Esophagus squamous epithelium (tissue), 4 donors: ENCODE measurements at regions not wholly inside any gene's neighbourhood (a gene's known extent, or its start where the extent isn't known, plus 50 kb on each side); places are given as distances from the start of the nearest gene placed in this dataset.

ENCODE experiments used
- CTCF ChIP-seq, 6 experiments: fragments of 450-650 bp in 4 of 6; fragments of 200-600 bp in 2 of 6; sonication (generic) in 2 of 6; IDR thresholded peaks; one replicate each; pipeline ENCODE4 v1.5.1; 2016 to 2019; ENCODE audit warnings: antibody characterized with exemption in 6 of 6, mild to moderate bottlenecking in 4 of 6, moderate library complexity in 4 of 6
- POLR2A ChIP-seq, 4 donors: fragments of 450-650 bp; IDR thresholded peaks; one replicate each; pipeline ENCODE4 v1.6.1; 2017; ENCODE audit warnings: antibody characterized with exemption in 4 of 4, mild to moderate bottlenecking in 4 of 4, moderate library complexity in 3 of 4

- TF ChIP-seq CTCF (IDR thresholded peaks at IDR 0.05) (no peak), POLR2A (IDR thresholded peaks at IDR 0.05) (no peak)
Measured at GRCh38 chr11:129249923-129250322, 57.8 kb upstream of the ARHGAP32 start.
